GM18861 (cell line): ENCODE measurements at regions not wholly inside any gene's neighbourhood (a gene's known extent, or its start where the extent isn't known, plus 50 kb on each side); places are given as distances from the start of the nearest gene placed in this dataset.
"Not testable (repeated sequence)": the region's sequence is repeated elsewhere in the genome, so short reads cannot be mapped to it uniquely, and the experiment has no call there.

Source experiments
- ATAC-seq: cut with Tn5 transposase; IDR thresholded peaks from one replicate; pipeline ENCODE4 v1.9.1; 2021; ENCODE audit not compliant: unreplicated experiment

- ATAC-seq, result not testable (repeated sequence)
Observed at GRCh38 chr7:65150105-65150504, 143.6 kb upstream of the ERV3-1 start.

DNA sequence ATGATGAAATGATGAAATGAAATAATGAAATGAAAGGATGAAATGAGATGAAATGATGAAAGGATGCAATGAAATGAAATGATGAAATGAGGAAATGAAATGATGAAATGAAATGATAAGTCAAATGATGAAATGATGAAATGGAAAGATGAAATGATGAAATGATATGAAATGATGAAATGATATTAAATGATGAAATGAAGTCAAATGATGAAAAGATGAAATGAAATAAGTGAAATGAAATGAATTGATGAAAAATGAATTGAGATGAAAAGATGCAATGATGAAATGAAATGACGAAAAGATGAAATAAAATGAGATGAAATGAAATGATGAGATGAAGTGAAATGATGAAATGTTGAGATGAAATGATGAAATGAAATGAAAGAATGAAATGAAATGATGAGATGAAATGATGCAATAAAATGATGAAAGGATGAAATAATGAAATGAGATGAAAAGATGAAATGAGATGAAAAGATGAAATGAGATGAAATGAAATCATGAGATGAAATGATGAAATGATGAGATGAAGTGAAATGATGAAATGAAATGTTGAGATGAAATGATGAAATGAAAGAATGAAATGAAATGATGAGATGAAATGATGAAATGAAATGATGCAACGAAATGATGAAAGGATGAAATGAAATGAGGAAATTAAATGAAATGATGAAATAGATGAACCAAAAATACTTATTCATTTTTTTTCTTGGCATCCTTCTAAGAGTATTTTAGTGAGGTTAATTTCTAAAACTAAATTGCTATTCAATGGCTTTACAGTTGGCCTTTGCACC lies 139.8 kb upstream of the ERV3-1 start:
- ATAC-seq, result not testable (repeated sequence)

DNA sequence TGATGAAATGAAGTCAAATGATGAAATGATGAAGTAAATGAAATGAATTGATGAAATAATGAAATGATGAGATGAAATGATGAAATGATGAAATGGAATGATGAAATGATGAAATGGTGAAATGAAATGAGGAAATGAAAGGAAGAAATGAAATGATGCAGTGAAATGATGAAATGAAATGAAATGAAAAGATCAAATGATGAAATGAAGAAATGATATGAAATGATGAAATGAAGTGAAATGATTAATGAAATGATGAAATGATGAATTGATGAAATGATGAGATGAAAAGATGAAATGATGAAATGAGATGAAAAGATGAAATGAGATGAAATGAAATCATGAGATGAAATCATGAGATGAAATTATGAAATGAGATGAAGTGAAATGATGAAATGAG lies 139.2 kb upstream of the ERV3-1 start:
- ATAC-seq, result not testable (repeated sequence)

- not testable (repeated sequence) for ATAC-seq
Observed at GRCh38 chr7:65145008-65145407, 138.5 kb upstream of the ERV3-1 start.

- ATAC-seq, result not testable (repeated sequence)
Observed at GRCh38 chr7:65144557-65144956, 138.1 kb upstream of the ERV3-1 start.

GRCh38 chr7:65144119-65144518 lies 137.6 kb upstream of the ERV3-1 start:
- not testable (repeated sequence) for ATAC-seq

GRCh38 chr7:65141894-65142293 lies 135.4 kb upstream of the ERV3-1 start:
- ATAC-seq, result not testable (repeated sequence)

GRCh38 chr7:65141405-65141778 lies 134.9 kb upstream of the ERV3-1 start:
- ATAC-seq, result not testable (repeated sequence)

DNA sequence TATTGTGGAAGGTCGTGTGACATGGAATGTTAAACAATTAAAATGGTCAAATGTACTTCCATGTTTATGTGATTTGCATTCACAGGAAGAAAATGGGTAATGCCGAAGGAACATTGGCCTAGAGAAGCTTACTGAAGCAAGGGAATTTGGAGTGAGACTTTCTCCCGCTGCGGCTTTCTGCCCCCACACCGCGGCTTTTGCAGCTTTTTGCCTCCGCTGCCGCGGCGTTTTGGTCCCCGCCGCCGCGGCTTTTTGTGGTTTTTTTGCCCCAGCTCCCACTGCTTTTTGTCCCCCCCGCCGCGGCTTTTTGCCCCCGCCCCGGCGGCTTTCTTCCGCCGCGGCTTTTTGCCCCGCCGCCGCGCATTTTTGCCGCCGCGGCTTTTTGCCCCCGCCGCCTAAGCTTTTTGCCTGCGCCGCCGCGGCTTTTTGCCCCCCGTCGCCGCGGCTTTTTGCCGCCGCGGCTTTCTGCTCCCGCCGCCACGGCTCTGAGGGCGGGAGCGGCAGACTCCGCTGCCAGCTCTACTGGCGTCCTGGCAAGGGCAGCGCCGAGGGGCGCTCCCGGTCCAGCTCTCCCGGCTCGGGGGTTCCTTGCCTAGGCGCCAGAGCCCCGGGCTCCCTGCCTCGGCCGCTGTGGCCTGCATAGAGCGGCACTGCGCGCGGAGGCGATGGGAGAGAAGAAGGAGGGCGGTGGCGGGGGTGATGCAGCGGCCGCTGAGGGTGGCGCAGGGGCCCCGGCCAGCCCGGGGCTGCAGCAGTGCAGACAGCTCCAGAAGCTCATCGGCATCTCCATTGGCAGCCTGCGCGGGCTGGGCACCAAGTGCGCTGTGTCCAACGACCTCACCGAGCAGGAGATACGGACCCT lies 134.3 kb upstream of the ERV3-1 start:
- ATAC-seq, result not testable (repeated sequence)

GRCh38 chr7:65136850-65137249 lies 130.4 kb upstream of the ERV3-1 start:
- not testable (repeated sequence) for ATAC-seq

DNA sequence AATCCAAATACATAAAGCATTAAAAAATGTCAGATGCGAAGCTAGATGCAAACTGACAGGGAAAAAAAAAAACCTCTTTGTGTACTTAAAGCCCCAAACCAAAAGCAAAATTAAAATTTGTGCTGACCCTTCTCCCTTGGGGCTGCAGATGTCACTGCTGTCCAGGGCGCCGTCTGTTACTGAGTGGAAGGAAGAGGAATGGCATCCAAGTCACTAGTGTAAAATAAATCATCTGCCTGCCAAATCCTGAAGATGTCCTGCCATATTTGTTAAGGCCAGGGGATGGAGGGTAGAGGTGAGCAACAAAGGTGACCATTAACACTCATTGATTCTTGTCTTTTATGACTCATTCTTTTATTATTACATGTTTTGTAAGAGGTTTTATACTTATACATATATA lies 126.6 kb upstream of the ERV3-1 start:
- ATAC-seq, result not testable (repeated sequence)

GRCh38 chr7:65132256-65132655 lies 125.8 kb upstream of the ERV3-1 start:
- ATAC-seq, result not testable (repeated sequence)

GRCh38 chr7:65127364-65127763 lies 120.9 kb upstream of the ERV3-1 start:
- not testable (repeated sequence) for ATAC-seq

DNA sequence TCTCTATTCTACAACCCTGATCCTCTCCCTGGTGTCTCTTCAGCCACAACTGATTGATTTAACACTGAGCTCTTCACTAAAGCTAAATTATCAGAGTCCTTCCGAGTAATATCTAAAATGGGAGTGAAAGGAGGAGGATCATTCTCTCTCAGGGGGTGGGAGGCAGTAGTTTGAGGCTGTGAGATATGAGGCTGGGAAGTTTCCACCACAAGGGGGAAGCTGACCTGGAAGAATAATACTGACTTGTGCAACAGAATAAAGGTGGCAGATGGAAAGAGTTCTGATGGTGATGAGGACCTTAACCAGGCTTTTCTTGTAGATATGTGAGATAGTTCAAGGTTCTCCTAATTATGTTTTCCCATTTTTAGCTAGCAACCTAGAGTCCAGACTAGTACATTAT lies 118.1 kb upstream of the ERV3-1 start:
- ATAC-seq, result not testable (repeated sequence)

GRCh38 chr7:65105650-65106203 lies 99.2 kb upstream of the ERV3-1 start:
- ATAC-seq, result not testable (repeated sequence)

- not testable (repeated sequence) for ATAC-seq
Observed at GRCh38 chr7:65100499-65100898, 94.0 kb upstream of the ERV3-1 start.

DNA sequence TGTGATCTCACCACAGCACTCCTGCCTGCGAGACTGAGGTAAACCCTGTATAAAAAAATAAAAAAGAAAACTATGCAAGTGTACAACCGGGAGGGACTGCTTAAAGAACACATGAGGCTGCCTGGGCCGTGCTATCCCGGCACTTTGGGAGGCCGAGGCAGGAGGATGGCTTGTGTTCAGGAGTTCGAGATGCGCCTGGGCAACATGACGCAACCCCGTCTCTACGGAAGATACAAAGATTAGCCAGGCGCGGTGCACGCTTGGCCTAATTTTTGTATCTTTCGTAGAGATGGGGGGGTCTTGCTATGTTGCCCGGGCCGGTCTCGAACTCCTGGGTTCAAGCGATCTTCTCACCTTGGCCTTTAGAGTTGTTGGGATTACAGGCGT lies 75.2 kb upstream of the ERV3-1 start:
- ATAC-seq, result not testable (repeated sequence)

DNA sequence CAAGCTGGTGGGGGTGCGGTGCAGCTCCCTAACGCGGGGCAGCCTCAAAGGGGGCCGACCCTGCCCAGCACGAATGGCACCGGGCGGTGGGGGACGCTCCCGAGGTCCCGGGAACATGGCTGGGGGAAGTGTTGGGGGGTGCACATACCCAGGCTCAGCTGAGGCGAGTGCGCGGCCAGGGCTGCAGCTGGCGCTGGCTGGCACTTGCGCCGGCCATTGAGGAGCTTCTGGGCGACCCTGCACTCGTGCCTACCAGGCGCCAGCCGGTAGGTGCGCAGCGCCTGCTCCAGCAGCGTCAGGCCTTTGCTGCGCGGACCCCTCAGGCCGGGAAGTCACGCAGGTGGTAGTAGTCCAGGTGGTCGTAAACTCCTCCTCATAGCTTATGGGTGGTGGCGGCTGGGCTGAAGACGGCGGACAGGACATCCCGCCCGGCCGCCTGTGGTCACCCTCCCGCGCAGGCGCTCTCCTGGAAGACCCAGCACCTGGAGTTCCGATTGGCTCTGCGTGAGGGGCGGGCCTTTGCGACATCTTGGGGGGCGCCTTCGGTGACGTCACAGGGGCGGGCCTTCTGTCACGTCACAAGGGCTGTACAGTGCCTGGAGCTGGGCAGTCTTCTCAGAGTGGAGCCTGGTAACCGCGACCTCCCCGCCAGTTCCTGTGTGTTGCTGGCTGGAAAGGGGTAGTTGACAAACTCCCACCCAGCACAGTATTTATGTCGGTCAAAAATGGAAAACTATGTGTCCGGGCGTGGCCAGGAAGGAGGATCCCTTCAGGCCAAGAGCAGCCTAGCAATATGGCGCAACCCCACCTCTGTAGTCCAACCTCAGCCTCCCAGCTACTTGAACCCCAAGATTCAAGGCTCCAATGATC lies 74.5 kb upstream of the ERV3-1 start:
- peak; percentile 96 for ATAC-seq

DNA sequence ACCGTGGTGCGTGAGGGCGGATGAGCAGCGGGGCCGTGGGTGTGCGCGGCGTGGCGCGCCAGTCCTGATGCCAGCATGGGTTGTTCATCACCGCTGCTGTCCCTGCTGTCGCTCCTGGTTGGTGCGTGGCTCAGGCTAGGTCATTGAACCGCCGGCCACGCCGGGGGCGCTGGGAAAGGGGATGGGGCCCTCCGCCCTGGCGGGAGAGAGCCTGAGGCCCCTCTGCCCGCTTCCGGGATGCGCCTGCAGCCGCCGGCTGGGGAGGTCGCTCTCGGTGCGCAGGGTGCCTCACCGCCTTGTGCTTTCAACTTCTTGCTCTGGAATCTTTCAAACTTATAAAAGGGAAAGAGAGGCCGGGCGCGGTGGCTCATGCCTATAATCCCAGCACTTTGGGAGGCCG lies 68.5 kb upstream of the ERV3-1 start:
- not testable (repeated sequence) for ATAC-seq

GRCh38 chr7:65073160-65073559 lies 66.7 kb upstream of the ERV3-1 start:
- ATAC-seq, result not testable (repeated sequence)
